ENCODE measurements at regions not wholly inside any gene's neighbourhood (a gene's known extent, or its start where the extent isn't known, plus 50 kb on each side); places are given as distances from the start of the nearest gene placed in this dataset.
"Not testable (repeated sequence)": the region's sequence is repeated elsewhere in the genome, so short reads cannot be mapped to it uniquely, and the experiment has no call there.

- DNase-seq: no peak
Measured at GRCh38 chr1:200316148-200316803, 93.6 kb downstream of the ZNF281 start.

- DNase-seq: no peak
Measured at GRCh38 chr1:200314085-200314750, 95.6 kb downstream of the ZNF281 start.

GRCh38 chr1:200311256-200311655 is 98.6 kb downstream of the ZNF281 start:
- DNase-seq: no peak

- no peak for DNase-seq
Measured at GRCh38 chr1:200310824-200311223, 99.0 kb downstream of the ZNF281 start.

- no peak for DNase-seq
Measured at GRCh38 chr1:200307755-200308066, 102.1 kb downstream of the ZNF281 start.

- DNase-seq: no peak
Measured at GRCh38 chr1:200306944-200307754, 102.7 kb downstream of the ZNF281 start.

GRCh38 chr1:200305806-200306205 is 104.0 kb downstream of the ZNF281 start:
- no peak for DNase-seq

GRCh38 chr1:200304171-200304570 is 105.7 kb downstream of the ZNF281 start:
- no peak for DNase-seq

GRCh38 chr1:200302921-200303290 is 106.9 kb downstream of the ZNF281 start:
- no peak for DNase-seq

GRCh38 chr1:200302192-200302920 is 107.5 kb downstream of the ZNF281 start:
- DNase-seq: peak; percentile 70

GRCh38 chr1:200301152-200301551 is 108.7 kb downstream of the ZNF281 start:
- DNase-seq: no peak

GRCh38 chr1:200299571-200299970 is 110.3 kb downstream of the ZNF281 start:
- DNase-seq: no peak

- no peak for DNase-seq
Measured at GRCh38 chr1:200298242-200298641, 111.6 kb downstream of the ZNF281 start.

GRCh38 chr1:200296091-200296661 is 113.7 kb downstream of the ZNF281 start:
- DNase-seq: no peak

GRCh38 chr1:200294241-200294640 is 115.6 kb downstream of the ZNF281 start:
- no peak for DNase-seq

- DNase-seq: no peak
Measured at GRCh38 chr1:200292699-200293098, 117.1 kb downstream of the ZNF281 start.

- DNase-seq: no peak
Measured at GRCh38 chr1:200291106-200291505, 118.7 kb downstream of the ZNF281 start.

- no peak for DNase-seq
Measured at GRCh38 chr1:200290010-200290685, 119.7 kb downstream of the ZNF281 start.

- DNase-seq: no peak
Measured at GRCh38 chr1:200288226-200288625, 121.6 kb downstream of the ZNF281 start.

- not testable (repeated sequence) for DNase-seq
Measured at GRCh38 chr1:200284236-200284635, 125.6 kb downstream of the ZNF281 start.

- DNase-seq: no peak
Measured at GRCh38 chr1:200282497-200283122, 127.2 kb downstream of the ZNF281 start.
